ENCODE measurements at regions not wholly inside any gene's neighbourhood (a gene's known extent, or its start where the extent isn't known, plus 50 kb on each side); places are given as distances from the start of the nearest gene placed in this dataset.
A peak's percentile ranks its signal among the peaks of the same experiment; 100 is the strongest.
"Not testable (repeated sequence)": the region's sequence is repeated elsewhere in the genome, so short reads cannot be mapped to it uniquely, and the experiment has no call there.

- DNase-seq (ENCODE audit: low read depth, low spot score), result no peak
- H3K27ac ChIP-seq (ENCODE audit: low read depth, low read length), result no peak overlapping the region
- ChIA-PET CTCF (interaction anchor here (0.7 kb wide), 1 partner anchor 48 kb away, joined by 3 read pairs; no protein-coding TSS in a partner anchor), POLR2A (no interaction called here)
- no peak for TF ChIP-seq CTCF (IDR thresholded peaks at IDR 0.05; ENCODE audit: low read depth, low read length)
- H3K9me3 ChIP-seq (ENCODE audit: control insufficient read depth, insufficient read depth, low read length), result no peaks in the 10 kb centered on the region; the same call in 1 of the 2 replicates
- H3K27me3 ChIP-seq (ENCODE audit: control insufficient read depth, insufficient read depth, low read length), result no peaks in the 10 kb centered on the region
- no peak overlapping the region for H3K4me3 ChIP-seq (ENCODE audit: low read depth, low read length)
These were observed 262.3 kb downstream of the SOX9 start for GRCh38 chr17:72382971-72383722.

- no peak overlapping the region for H3K4me3 ChIP-seq (ENCODE audit: low read depth, low read length)
- no peak for DNase-seq (ENCODE audit: low read depth, low spot score)
- POLR2A ChIA-PET, result no interaction called here
- H3K27ac ChIP-seq (ENCODE audit: low read depth, low read length), result no peak overlapping the region
- TF ChIP-seq CTCF (IDR thresholded peaks at IDR 0.05; ENCODE audit: low read depth, low read length), result no peak
- CTCF ChIA-PET, result no interaction called here
- no peaks in the 10 kb centered on the region for H3K27me3 ChIP-seq (ENCODE audit: control insufficient read depth, insufficient read depth, low read length)
- H3K9me3 ChIP-seq (ENCODE audit: control insufficient read depth, insufficient read depth, low read length), result no peaks in the 10 kb centered on the region; the same call in 1 of the 2 replicates
These were observed 264.7 kb downstream of the SOX9 start for GRCh38 chr17:72385475-72385874.

- CTCF ChIA-PET; H3K4me3 ChIP-seq (ENCODE audit: low read depth, low read length); H3K27me3 ChIP-seq (ENCODE audit: control insufficient read depth, insufficient read depth, low read length); H3K9me3 ChIP-seq (ENCODE audit: control insufficient read depth, insufficient read depth, low read length); DNase-seq (ENCODE audit: low read depth, low spot score): not testable (repeated sequence)
- peak overlapping the region; percentile 31 for H3K27ac ChIP-seq (ENCODE audit: low read depth, low read length)
- POLR2A ChIA-PET, result interaction anchor here (0.6 kb wide), 1 partner anchor 956 kb away, joined by 3 read pairs; no protein-coding TSS in a partner anchor
These were observed 265.4 kb downstream of the SOX9 start for GRCh38 chr17:72386173-72386572.

GRCh38 chr17:72386619-72387237 is 265.9 kb downstream of the SOX9 start:
- peak overlapping the region; percentile 31 for H3K27ac ChIP-seq (ENCODE audit: low read depth, low read length)
- DNase-seq (ENCODE audit: low read depth, low spot score), result no peak
- POLR2A ChIA-PET, result interaction anchor here (0.6 to 0.9 kb wide), 2 partner anchors 16 to 955 kb away, joined by 3 to 6 read pairs; no protein-coding TSS in a partner anchor

GRCh38 chr17:72387487-72387886 is 266.7 kb downstream of the SOX9 start:
- CTCF ChIA-PET, result interaction anchor here (0.7 to 1.4 kb wide), 5 partner anchors 88 to 850 kb away, joined by 3 to 7 read pairs (median 3); no protein-coding TSS in a partner anchor
- POLR2A ChIA-PET, result interaction anchor here (0.7 to 0.9 kb wide), 3 partner anchors 17 to 1328 kb away, joined by 5 to 9 read pairs (median 6); no protein-coding TSS in a partner anchor
- Histone ChIP-seq H3K4me3 (ENCODE audit: low read depth, low read length) (no peak overlapping the region), H3K27ac (ENCODE audit: low read depth, low read length) (peak overlapping the region; percentile 53), H3K9me3 (ENCODE audit: control insufficient read depth, insufficient read depth, low read length) (no peaks in the 10 kb centered on the region; the same call in 1 of the 2 replicates), H3K27me3 (ENCODE audit: control insufficient read depth, insufficient read depth, low read length) (no peaks in the 10 kb centered on the region)
- no peak for TF ChIP-seq CTCF (IDR thresholded peaks at IDR 0.05; ENCODE audit: low read depth, low read length)
- peak; percentile 84 for DNase-seq (ENCODE audit: low read depth, low spot score)

More at GRCh38 chr17:72386619-72387237, 265.9 kb downstream of the SOX9 start:
- H3K9me3 ChIP-seq (ENCODE audit: control insufficient read depth, insufficient read depth, low read length), result no peaks in the 10 kb centered on the region; the same call in 1 of the 2 replicates
- CTCF ChIA-PET, result interaction anchor here (0.7 to 1.4 kb wide), 3 partner anchors 87 to 267 kb away, joined by 3 to 4 read pairs (median 3); no protein-coding TSS in a partner anchor
- no peaks in the 10 kb centered on the region for H3K27me3 ChIP-seq (ENCODE audit: control insufficient read depth, insufficient read depth, low read length)
- no peak for TF ChIP-seq CTCF (IDR thresholded peaks at IDR 0.05; ENCODE audit: low read depth, low read length)
- H3K4me3 ChIP-seq (ENCODE audit: low read depth, low read length), result no peak overlapping the region
